ENCODE measurements at regions not wholly inside any gene's neighbourhood (a gene's known extent, or its start where the extent isn't known, plus 50 kb on each side); places are given as distances from the start of the nearest gene placed in this dataset.

DNA sequence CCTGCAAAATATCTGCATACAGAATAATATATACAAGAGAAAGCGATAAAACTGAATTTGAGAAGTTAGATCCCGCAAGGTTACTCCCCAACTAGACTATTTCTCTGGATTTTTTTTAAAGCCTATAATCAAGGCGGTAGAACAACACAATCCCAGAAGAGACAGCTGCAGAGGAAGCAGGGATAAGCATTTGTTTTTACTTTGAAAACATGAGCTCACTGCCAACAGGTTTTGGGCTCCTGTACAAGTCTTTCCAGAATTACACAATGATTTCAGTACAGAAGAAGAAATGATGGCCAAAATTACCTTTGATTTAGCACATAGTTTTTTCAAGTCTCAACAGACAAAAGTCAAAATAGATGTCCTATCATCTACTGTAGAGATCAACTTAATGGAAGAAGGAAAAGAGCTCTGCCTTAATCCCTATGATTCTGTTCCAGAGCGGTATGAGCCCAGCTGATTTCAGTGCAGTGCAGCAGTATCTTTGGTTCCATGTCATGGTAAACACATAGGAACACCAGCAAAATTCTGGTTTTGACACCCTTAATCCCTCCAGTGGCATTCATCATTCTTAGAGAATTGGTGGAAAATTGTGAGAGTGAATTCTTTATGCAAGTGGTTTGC, 304.3 kb downstream of the HDGFL1 start:
- H3K9ac ChIP-seq (ENCODE audit: low read length) = no peak overlapping the region
- no peaks in the 10 kb centered on the region for H3K27me3 ChIP-seq (ENCODE audit: insufficient read depth, low read depth, low read length)
- H3K4me2 ChIP-seq (ENCODE audit: low read length) = no peak overlapping the region
- H2AFZ ChIP-seq (ENCODE audit: low read depth, low read length) = no peak overlapping the region
- no peaks in the 10 kb centered on the region for H3F3A ChIP-seq (ENCODE audit: insufficient read depth, low read length, poor library complexity, severe bottlenecking)
- no peaks in the 10 kb centered on the region for H3K36me3 ChIP-seq (ENCODE audit: insufficient read depth, low read length)
- H3K9me3 ChIP-seq (ENCODE audit: low read length) = no peaks in the 10 kb centered on the region
- TF ChIP-seq TAF1 (IDR thresholded peaks at IDR 0.05; ENCODE audit: low read depth) (no peak), RAD21 (conservative IDR thresholded peaks at IDR 0.05) (no peak), EP300 (conservative IDR thresholded peaks at IDR 0.05; ENCODE audit: poor library complexity, severe bottlenecking) (no peak), EZH2 (IDR thresholded peaks at IDR 0.05; ENCODE audit: borderline replicate concordance, insufficient read depth, low read length, poor library complexity, severe bottlenecking) (no peak), SMC3 (conservative IDR thresholded peaks at IDR 0.05; ENCODE audit: poor library complexity) (no peak), MXI1 (conservative IDR thresholded peaks at IDR 0.05; ENCODE audit: poor library complexity, severe bottlenecking) (no peak), POLR2AphosphoS5 (IDR thresholded peaks at IDR 0.05) (no peak)
- TF ChIP-seq, protein P1, sequence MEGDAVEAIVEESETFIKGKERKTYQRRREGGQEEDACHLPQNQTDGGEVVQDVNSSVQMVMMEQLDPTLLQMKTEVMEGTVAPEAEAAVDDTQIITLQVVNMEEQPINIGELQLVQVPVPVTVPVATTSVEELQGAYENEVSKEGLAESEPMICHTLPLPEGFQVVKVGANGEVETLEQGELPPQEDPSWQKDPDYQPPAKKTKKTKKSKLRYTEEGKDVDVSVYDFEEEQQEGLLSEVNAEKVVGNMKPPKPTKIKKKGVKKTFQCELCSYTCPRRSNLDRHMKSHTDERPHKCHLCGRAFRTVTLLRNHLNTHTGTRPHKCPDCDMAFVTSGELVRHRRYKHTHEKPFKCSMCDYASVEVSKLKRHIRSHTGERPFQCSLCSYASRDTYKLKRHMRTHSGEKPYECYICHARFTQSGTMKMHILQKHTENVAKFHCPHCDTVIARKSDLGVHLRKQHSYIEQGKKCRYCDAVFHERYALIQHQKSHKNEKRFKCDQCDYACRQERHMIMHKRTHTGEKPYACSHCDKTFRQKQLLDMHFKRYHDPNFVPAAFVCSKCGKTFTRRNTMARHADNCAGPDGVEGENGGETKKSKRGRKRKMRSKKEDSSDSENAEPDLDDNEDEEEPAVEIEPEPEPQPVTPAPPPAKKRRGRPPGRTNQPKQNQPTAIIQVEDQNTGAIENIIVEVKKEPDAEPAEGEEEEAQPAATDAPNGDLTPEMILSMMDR (IDR thresholded peaks at IDR 0.05; ENCODE audit: poor library complexity, severe bottlenecking) = no peak
- TF ChIP-seq, protein P2, sequence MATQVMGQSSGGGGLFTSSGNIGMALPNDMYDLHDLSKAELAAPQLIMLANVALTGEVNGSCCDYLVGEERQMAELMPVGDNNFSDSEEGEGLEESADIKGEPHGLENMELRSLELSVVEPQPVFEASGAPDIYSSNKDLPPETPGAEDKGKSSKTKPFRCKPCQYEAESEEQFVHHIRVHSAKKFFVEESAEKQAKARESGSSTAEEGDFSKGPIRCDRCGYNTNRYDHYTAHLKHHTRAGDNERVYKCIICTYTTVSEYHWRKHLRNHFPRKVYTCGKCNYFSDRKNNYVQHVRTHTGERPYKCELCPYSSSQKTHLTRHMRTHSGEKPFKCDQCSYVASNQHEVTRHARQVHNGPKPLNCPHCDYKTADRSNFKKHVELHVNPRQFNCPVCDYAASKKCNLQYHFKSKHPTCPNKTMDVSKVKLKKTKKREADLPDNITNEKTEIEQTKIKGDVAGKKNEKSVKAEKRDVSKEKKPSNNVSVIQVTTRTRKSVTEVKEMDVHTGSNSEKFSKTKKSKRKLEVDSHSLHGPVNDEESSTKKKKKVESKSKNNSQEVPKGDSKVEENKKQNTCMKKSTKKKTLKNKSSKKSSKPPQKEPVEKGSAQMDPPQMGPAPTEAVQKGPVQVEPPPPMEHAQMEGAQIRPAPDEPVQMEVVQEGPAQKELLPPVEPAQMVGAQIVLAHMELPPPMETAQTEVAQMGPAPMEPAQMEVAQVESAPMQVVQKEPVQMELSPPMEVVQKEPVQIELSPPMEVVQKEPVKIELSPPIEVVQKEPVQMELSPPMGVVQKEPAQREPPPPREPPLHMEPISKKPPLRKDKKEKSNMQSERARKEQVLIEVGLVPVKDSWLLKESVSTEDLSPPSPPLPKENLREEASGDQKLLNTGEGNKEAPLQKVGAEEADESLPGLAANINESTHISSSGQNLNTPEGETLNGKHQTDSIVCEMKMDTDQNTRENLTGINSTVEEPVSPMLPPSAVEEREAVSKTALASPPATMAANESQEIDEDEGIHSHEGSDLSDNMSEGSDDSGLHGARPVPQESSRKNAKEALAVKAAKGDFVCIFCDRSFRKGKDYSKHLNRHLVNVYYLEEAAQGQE (IDR thresholded peaks at IDR 0.05; ENCODE audit: borderline replicate concordance) = no peak
- no peaks in the 10 kb centered on the region for H3K9me2 ChIP-seq (ENCODE audit: insufficient read depth, low read length)
- no peaks in the 10 kb centered on the region for H4K20me1 ChIP-seq (ENCODE audit: insufficient read depth)
- no peak overlapping the region for H3K4me3 ChIP-seq (ENCODE audit: low read length)
- H3K79me2 ChIP-seq (replicated peaks; ENCODE audit: insufficient read depth, low read length) = no peaks in the 10 kb centered on the region
- no peak overlapping the region for H3K27ac ChIP-seq (ENCODE audit: low read length)

GRCh38 chr6:22875845-22876244, 306.5 kb downstream of the HDGFL1 start:
- Histone ChIP-seq H3K36me3 (ENCODE audit: insufficient read depth, low read length) (no peaks in the 10 kb centered on the region), H2AFZ (ENCODE audit: low read depth, low read length) (no peak overlapping the region), H3K4me3 (ENCODE audit: low read length) (no peak overlapping the region), H3K4me2 (ENCODE audit: low read length) (no peak overlapping the region), H3K9ac (ENCODE audit: low read length) (no peak overlapping the region), H3K27me3 (ENCODE audit: insufficient read depth, low read depth, low read length) (no peaks in the 10 kb centered on the region), H3F3A (ENCODE audit: insufficient read depth, low read length, poor library complexity, severe bottlenecking) (no peaks in the 10 kb centered on the region), H3K27ac (ENCODE audit: low read length) (no peak overlapping the region), H3K9me2 (ENCODE audit: insufficient read depth, low read length) (no peaks in the 10 kb centered on the region), H3K9me3 (ENCODE audit: low read length) (no peaks in the 10 kb centered on the region), H4K20me1 (ENCODE audit: insufficient read depth) (no peaks in the 10 kb centered on the region), H3K79me2 (replicated peaks; ENCODE audit: insufficient read depth, low read length) (no peaks in the 10 kb centered on the region)
- TF ChIP-seq, protein P1 (IDR thresholded peaks at IDR 0.05; ENCODE audit: poor library complexity, severe bottlenecking) = no peak

All from neural cell (in vitro differentiated cells).